ENCODE measurements at regions not wholly inside any gene's neighbourhood (a gene's known extent, or its start where the extent isn't known, plus 50 kb on each side); places are given as distances from the start of the nearest gene placed in this dataset.
"Not testable (repeated sequence)": the region's sequence is repeated elsewhere in the genome, so short reads cannot be mapped to it uniquely, and the experiment has no call there.

DNA sequence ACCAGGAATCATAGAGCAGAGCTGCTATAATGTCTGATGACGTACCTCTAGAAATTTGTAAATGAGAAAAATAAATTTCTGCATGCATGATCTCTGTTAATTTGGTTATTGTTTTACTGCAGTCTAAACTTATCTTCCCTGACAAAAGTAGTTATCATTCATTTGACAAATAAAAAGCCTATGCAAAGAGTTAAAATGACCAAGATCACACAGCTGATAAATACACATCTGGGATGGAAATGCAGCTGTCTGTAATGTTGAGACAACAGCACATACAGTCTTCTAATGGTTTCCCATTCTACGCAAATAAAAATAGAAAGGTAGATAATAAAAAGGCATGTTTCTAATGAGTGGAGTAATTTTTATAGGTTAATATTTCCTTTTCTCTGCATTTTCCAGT, 225.1 kb upstream of the LUZP2 start:
- TF ChIP-seq, protein P1, sequence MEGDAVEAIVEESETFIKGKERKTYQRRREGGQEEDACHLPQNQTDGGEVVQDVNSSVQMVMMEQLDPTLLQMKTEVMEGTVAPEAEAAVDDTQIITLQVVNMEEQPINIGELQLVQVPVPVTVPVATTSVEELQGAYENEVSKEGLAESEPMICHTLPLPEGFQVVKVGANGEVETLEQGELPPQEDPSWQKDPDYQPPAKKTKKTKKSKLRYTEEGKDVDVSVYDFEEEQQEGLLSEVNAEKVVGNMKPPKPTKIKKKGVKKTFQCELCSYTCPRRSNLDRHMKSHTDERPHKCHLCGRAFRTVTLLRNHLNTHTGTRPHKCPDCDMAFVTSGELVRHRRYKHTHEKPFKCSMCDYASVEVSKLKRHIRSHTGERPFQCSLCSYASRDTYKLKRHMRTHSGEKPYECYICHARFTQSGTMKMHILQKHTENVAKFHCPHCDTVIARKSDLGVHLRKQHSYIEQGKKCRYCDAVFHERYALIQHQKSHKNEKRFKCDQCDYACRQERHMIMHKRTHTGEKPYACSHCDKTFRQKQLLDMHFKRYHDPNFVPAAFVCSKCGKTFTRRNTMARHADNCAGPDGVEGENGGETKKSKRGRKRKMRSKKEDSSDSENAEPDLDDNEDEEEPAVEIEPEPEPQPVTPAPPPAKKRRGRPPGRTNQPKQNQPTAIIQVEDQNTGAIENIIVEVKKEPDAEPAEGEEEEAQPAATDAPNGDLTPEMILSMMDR (IDR thresholded peaks at IDR 0.05), result no peak
- Histone ChIP-seq H3K9me3 (peaks cover 2% of the 10 kb centered on the region), H3K4me3 (no peak overlapping the region), H3K36me3 (ENCODE audit: low read depth) (no peaks in the 10 kb centered on the region), H3K4me1 (ENCODE audit: low read depth) (no peaks in the 10 kb centered on the region)
- DNase-seq (no peak), ATAC-seq (no peak)
- intact Hi-C loops (cut with DNase I, micrococcal nuclease), result no loop called here

DNA sequence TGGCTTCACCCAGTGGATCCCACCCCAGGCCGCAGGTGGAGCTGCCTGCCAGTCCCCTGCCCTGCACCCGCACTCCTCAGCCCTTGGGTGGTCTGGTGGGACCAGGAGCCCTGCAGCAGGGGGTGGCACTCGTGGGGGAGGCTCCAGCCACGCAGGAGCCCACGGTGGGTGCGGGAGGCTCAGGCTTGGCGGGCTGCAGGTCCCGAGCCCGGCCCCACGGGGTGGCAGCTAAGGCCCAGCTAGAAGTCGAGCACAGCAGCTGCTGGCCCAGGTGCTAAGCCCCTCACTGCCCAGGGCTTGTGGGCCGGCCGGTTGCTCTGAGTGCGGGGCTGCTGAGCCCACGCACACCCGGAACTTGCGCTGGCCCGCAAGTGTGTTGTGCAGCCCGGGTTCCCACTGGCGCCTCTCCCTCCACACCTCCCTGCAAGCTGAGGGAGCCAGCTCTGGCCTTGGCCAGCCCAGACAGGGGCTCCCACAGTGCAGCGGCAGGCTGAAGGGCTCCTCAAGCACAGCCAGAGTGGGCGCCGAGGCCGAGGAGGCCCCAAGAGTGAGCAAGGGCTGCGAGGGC, 222.6 kb upstream of the LUZP2 start:
- H3K9me3 ChIP-seq; ATAC-seq; intact Hi-C loops (cut with DNase I, micrococcal nuclease); H3K4me3 ChIP-seq; H3K36me3 ChIP-seq (ENCODE audit: low read depth); H3K4me1 ChIP-seq (ENCODE audit: low read depth): not testable (repeated sequence)
- DNase-seq, result peak in 1 of 3 donors; percentile 36

DNA sequence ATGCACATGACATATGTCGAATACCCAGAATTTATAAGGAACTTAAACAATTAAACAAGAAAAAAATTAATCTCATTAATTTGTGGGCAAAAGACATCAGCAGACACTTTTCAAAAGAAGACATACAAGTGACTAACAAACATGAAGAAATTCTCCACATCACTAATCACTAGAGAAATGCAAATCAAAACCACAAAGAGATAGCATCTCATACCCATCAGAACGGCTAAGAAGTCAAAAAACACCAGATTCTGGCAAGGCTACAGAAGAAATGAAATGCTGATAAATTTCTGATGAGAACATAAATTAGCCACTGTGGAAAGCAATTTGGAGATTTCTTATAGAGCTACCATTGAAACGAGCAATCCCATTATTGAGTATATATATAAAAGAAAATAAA, 210.6 kb upstream of the LUZP2 start:
- intact Hi-C loops (cut with DNase I, micrococcal nuclease), result no loop called here

DNA sequence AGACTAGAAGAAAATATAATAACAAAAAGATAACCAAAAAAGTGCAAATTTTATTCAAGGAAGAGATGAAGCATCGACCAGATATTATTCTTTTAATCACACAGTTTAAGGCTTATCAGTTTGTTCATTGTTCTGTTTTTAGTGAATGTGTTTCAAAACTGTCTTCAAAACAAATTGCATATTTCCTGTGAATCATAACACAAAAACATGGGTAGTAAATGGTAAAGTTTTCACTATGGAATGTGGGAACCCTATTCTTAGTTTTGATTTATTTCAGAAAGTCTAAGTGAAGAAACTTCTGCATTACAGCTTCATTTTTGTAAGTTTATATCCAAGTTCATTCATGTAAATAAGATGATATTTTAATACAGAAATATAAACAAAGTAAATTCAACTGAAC, 207.6 kb upstream of the LUZP2 start:
- intact Hi-C loops (cut with DNase I, micrococcal nuclease), result no loop called here

More for the DNA sequence above, 210.6 kb upstream of the LUZP2 start:
- ATAC-seq (no peak), DNase-seq (no peak)
- H3K9me3 ChIP-seq, result no peaks in the 10 kb centered on the region
- TF ChIP-seq, protein P1 (IDR thresholded peaks at IDR 0.05), result no peak
- H3K4me1 ChIP-seq (ENCODE audit: low read depth), result no peaks in the 10 kb centered on the region
- no peaks in the 10 kb centered on the region for H3K36me3 ChIP-seq (ENCODE audit: low read depth)
- H3K4me3 ChIP-seq, result no peak overlapping the region

DNA sequence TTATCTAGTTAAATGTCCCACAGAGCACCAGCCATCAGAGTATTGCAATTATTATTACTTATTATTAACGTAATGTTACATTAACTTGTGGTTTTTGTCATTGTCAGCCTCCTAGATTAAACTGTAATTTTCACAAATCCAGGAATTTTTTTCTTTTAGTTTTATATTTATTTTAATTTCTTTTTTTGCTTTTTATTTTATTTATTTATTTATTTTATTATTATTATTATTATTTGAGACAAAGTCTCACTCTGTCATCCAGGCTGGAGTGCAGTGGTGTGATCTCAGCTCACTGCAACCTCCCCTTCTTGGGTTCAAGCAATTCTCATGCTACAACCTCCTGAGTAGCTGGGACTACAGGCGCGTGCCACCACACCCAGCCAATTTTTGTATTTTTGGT, 202.9 kb upstream of the LUZP2 start:
- Histone ChIP-seq H3K4me3 (no peak overlapping the region), H3K36me3 (ENCODE audit: low read depth) (no peaks in the 10 kb centered on the region), H3K4me1 (ENCODE audit: low read depth) (no peaks in the 10 kb centered on the region), H3K9me3 (no peaks in the 10 kb centered on the region)
- TF ChIP-seq, protein P1 (IDR thresholded peaks at IDR 0.05), result no peak
- DNase-seq (no peak), ATAC-seq (no peak)
- intact Hi-C loops (cut with DNase I, micrococcal nuclease), result no loop called here

More for the DNA sequence above, 207.6 kb upstream of the LUZP2 start:
- Histone ChIP-seq H3K36me3 (ENCODE audit: low read depth) (no peaks in the 10 kb centered on the region), H3K4me1 (ENCODE audit: low read depth) (no peaks in the 10 kb centered on the region), H3K4me3 (no peak overlapping the region), H3K9me3 (no peaks in the 10 kb centered on the region)
- ATAC-seq (no peak), DNase-seq (no peak)
- TF ChIP-seq, protein P1 (IDR thresholded peaks at IDR 0.05), result no peak

DNA sequence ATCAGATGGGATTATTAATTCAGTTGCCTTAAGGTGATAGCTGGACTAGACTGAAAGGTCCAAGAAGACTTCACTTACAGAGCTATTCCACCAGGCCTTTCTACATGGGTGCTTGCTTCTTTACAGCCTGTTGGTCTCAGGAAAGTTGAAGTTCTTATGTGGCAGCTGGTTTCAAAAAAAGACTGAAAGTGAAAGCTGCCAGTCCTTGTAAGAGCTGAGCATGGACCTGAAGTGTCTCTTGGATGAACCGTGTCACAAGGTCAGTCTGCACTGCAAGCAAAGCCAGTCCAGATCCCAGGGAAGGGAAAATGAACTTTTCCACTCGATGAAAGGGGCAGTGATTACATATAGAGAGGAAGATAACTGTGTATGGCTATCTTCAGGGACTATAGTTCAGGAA, 201.5 kb upstream of the LUZP2 start:
- TF ChIP-seq, protein P1 (IDR thresholded peaks at IDR 0.05), result no peak
- Histone ChIP-seq H3K36me3 (ENCODE audit: low read depth) (no peaks in the 10 kb centered on the region), H3K4me1 (ENCODE audit: low read depth) (no peaks in the 10 kb centered on the region), H3K4me3 (no peak overlapping the region), H3K9me3 (no peaks in the 10 kb centered on the region)
- DNase-seq (no peak), ATAC-seq (no peak)
- intact Hi-C loops (cut with DNase I, micrococcal nuclease), result no loop called here
